ENCODE measurements at regions not wholly inside any gene's neighbourhood (a gene's known extent, or its start where the extent isn't known, plus 50 kb on each side); places are given as distances from the start of the nearest gene placed in this dataset.

DNA sequence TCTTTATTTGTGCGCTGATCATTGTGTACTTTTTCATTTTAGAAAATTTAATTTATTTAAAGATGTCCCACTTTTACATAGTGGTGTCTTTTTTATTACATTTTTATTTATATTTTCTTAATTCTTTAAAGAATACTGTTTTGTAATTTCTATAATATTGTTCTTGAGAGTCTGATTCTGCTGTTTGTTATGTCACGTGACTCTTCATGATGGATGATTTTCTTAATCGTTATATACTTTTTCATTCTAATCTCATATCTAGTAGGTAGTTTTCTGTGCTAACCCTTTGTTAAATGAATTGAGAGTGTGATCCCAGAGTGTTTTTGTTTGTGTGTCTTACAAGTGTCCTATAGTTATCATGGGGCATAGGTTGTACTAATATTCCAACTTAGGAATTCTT lies 568.2 kb upstream of the AMOT start:
- H3K4me3 ChIP-seq (ENCODE audit: severe bottlenecking), result no peak overlapping the region
- TF ChIP-seq, protein P1, sequence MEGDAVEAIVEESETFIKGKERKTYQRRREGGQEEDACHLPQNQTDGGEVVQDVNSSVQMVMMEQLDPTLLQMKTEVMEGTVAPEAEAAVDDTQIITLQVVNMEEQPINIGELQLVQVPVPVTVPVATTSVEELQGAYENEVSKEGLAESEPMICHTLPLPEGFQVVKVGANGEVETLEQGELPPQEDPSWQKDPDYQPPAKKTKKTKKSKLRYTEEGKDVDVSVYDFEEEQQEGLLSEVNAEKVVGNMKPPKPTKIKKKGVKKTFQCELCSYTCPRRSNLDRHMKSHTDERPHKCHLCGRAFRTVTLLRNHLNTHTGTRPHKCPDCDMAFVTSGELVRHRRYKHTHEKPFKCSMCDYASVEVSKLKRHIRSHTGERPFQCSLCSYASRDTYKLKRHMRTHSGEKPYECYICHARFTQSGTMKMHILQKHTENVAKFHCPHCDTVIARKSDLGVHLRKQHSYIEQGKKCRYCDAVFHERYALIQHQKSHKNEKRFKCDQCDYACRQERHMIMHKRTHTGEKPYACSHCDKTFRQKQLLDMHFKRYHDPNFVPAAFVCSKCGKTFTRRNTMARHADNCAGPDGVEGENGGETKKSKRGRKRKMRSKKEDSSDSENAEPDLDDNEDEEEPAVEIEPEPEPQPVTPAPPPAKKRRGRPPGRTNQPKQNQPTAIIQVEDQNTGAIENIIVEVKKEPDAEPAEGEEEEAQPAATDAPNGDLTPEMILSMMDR (IDR thresholded peaks at IDR 0.05; ENCODE audit: poor library complexity, severe bottlenecking), result no peak
- no peaks in the 10 kb centered on the region for H3K27me3 ChIP-seq (ENCODE audit: insufficient read depth, poor library complexity, severe bottlenecking)
- H3K27ac ChIP-seq (ENCODE audit: poor library complexity, severe bottlenecking), result no peak overlapping the region
- no peaks in the 10 kb centered on the region for H3K4me1 ChIP-seq (ENCODE audit: insufficient read depth, poor library complexity, severe bottlenecking)
- no peak for DNase-seq (ENCODE audit: low spot score)
- ATAC-seq (ENCODE audit: low read depth), result no peak
- H3K36me3 ChIP-seq (ENCODE audit: low read depth), result no peaks in the 10 kb centered on the region
- H3K9me3 ChIP-seq (ENCODE audit: severe bottlenecking), result no peaks in the 10 kb centered on the region

DNA sequence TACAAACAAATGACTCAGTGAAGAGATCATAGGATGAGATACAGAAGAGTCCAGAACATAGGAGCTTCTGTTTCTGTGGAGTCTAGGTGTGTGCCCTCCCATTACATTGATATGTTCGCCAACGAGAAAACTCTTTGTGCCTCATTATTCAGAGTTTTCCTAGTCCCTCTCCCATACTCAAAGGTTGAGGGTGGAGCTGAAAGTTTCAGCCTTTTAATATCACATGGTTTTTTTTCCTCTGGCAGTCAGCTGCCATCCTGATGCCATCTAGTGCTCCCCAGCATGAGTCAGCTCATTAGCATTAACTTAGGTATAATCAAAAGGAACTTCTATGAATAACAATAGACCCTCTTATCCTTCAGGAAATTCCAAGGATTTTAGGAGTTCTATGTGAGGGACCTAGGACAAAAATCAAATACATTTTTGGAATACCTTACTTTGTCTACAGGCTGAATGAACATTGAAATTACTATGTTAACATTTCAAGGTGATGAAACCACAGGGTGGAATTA lies 559.6 kb upstream of the AMOT start:
- Histone ChIP-seq H3K27me3 (ENCODE audit: insufficient read depth, poor library complexity, severe bottlenecking) (no peaks in the 10 kb centered on the region), H3K27ac (ENCODE audit: poor library complexity, severe bottlenecking) (no peak overlapping the region), H3K9me3 (ENCODE audit: severe bottlenecking) (no peaks in the 10 kb centered on the region), H3K4me1 (ENCODE audit: insufficient read depth, poor library complexity, severe bottlenecking) (no peaks in the 10 kb centered on the region), H3K4me3 (ENCODE audit: severe bottlenecking) (no peak overlapping the region), H3K36me3 (ENCODE audit: low read depth) (no peaks in the 10 kb centered on the region)
- ATAC-seq (ENCODE audit: low read depth) (peak; percentile 29), DNase-seq (ENCODE audit: low spot score) (no peak)
- TF ChIP-seq, protein P1 (IDR thresholded peaks at IDR 0.05; ENCODE audit: poor library complexity, severe bottlenecking), result no peak

DNA sequence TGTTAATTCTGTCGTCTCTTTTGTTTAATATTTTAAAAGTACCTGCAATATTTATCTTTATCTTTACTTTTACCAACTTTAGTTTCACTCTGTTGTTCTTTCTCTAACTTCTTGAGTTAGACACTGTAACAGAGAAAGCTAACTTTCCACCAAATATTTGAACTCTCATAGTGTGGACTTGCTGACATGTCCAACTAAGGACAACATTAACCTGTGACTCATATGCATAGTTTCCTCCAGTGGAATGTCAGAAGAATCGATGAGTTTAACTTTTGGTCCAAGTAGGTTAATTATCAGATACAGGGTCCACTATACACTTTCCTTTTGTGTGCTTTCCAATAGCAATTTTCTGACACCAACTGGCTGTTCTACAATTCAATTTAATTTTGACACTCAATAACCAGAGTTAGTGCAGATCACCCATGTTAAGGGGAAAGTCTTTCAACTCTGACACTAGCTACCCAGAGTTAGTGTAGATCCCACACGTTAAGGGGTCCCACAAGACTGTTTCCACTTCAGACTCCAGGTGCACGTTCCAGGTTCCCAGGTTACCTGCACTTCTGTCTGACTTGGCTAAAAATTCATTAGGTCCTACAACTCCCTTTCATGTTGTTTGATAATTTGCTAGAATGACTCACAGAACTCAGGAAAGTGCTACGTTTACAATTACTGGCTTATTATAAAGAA lies 559.0 kb upstream of the AMOT start:
- no peaks in the 10 kb centered on the region for H3K36me3 ChIP-seq (ENCODE audit: low read depth)
- TF ChIP-seq, protein P1 (IDR thresholded peaks at IDR 0.05; ENCODE audit: poor library complexity, severe bottlenecking), result no peak
- ATAC-seq (ENCODE audit: low read depth) (no peak; the same call in 2 of the 3 replicates), DNase-seq (ENCODE audit: low spot score) (no peak)
- no peaks in the 10 kb centered on the region for H3K9me3 ChIP-seq (ENCODE audit: severe bottlenecking)
- H3K4me1 ChIP-seq (ENCODE audit: insufficient read depth, poor library complexity, severe bottlenecking), result no peaks in the 10 kb centered on the region
- no peaks in the 10 kb centered on the region for H3K27me3 ChIP-seq (ENCODE audit: insufficient read depth, poor library complexity, severe bottlenecking)
- no peak overlapping the region for H3K27ac ChIP-seq (ENCODE audit: poor library complexity, severe bottlenecking)
- no peak overlapping the region for H3K4me3 ChIP-seq (ENCODE audit: severe bottlenecking)

DNA sequence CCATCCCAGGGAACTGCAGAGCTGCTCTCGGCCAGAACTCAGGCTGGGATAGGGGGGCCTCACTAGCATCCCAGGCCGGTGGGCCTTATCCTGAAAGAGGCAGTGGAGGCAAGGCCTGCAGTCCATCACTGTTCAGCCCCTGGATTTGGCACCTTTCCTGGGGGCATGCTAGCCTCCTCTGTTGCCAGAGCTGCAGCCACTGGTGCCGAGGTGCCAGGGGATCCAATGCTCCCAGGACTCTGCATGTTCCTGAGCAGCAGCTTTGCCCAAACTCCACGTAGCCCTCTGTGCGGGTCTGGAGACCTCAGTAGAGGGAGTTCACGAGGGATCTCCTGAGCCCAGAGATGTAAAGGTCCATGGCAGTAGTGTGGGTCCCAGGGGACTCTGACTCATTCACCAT lies 551.7 kb upstream of the AMOT start:
- Histone ChIP-seq H3K27ac (ENCODE audit: poor library complexity, severe bottlenecking) (no peak overlapping the region), H3K9me3 (ENCODE audit: severe bottlenecking) (no peaks in the 10 kb centered on the region), H3K4me3 (ENCODE audit: severe bottlenecking) (no peak overlapping the region), H3K4me1 (ENCODE audit: insufficient read depth, poor library complexity, severe bottlenecking) (no peaks in the 10 kb centered on the region), H3K36me3 (ENCODE audit: low read depth) (no peaks in the 10 kb centered on the region), H3K27me3 (ENCODE audit: insufficient read depth, poor library complexity, severe bottlenecking) (no peaks in the 10 kb centered on the region)
- TF ChIP-seq, protein P1 (IDR thresholded peaks at IDR 0.05; ENCODE audit: poor library complexity, severe bottlenecking), result no peak
- DNase-seq (ENCODE audit: low spot score) (no peak), ATAC-seq (ENCODE audit: low read depth) (no peak)

DNA sequence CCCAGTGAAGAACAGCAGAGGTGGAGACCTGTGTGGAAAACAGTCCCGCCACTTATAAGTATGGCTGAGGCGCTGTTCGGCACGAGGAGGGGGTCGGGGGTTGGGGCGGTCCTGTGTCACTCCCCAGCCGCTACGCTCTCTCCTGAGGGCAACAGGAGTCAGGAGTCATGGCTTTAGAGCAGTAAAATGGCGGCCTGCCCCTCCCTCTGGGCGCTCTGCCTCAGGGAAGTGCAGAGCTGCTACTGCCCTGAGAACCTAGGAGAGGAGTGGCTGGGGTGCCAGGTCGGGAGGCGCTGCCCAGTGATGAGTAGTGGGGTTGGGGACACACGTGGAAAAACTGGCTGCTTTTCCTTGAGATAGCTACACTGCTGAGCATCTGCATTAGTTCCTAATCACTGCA lies 551.2 kb upstream of the AMOT start:
- H3K4me1 ChIP-seq (ENCODE audit: insufficient read depth, poor library complexity, severe bottlenecking), result no peaks in the 10 kb centered on the region
- H3K4me3 ChIP-seq (ENCODE audit: severe bottlenecking), result no peak overlapping the region
- H3K9me3 ChIP-seq (ENCODE audit: severe bottlenecking), result no peaks in the 10 kb centered on the region
- no peak overlapping the region for H3K27ac ChIP-seq (ENCODE audit: poor library complexity, severe bottlenecking)
- DNase-seq (ENCODE audit: low spot score) (no peak), ATAC-seq (ENCODE audit: low read depth) (no peak)
- TF ChIP-seq, protein P1 (IDR thresholded peaks at IDR 0.05; ENCODE audit: poor library complexity, severe bottlenecking), result no peak
- H3K36me3 ChIP-seq (ENCODE audit: low read depth), result no peaks in the 10 kb centered on the region
- H3K27me3 ChIP-seq (ENCODE audit: insufficient read depth, poor library complexity, severe bottlenecking), result no peaks in the 10 kb centered on the region

Measured in RWPE2 (cell line).